HEK293 (cell line): ENCODE measurements at regions not wholly inside any gene's neighbourhood (a gene's known extent, or its start where the extent isn't known, plus 50 kb on each side); places are given as distances from the start of the nearest gene placed in this dataset.

Source experiments
- CTCF ChIA-PET: fragments of 350-600 bp; formaldehyde crosslinking; extraction: SDS; loops from one replicate; lab custom pipeline; 2021; ENCODE audit warnings: antibody characterized with exemption; lab: Yijun Ruan, JAX
- POLR2A ChIA-PET: fragments of 300-600 bp; formaldehyde crosslinking; extraction: SDS; loops from one replicate; lab custom pipeline; 2020; ENCODE audit warnings: antibody characterized with exemption, inconsistent platforms; lab: Yijun Ruan, JAX
- H3K27ac ChIP-seq: fragments of 200-500 bp; sonication (Bioruptor generic); 2 replicates; pipeline ENCODE4 v1.5.1; 2014; ENCODE audit warnings: low read depth, low read length, control low read depth, inconsistent platforms; ENCODE audit errors: extremely low read depth
- H3K36me3 ChIP-seq, 2 experiments: fragments of 200-500 bp in 1 of 2; sonication (Bioruptor generic) in 1 of 2; 1 replicate in 1 of 2; 2 replicates in 1 of 2; pipeline ENCODE4 v1.5.1; 2014 to 2017; ENCODE audit warnings: inconsistent platforms in 2 of 2, low read length in 2 of 2; ENCODE audit not compliant: control insufficient read depth in 2 of 2, insufficient read depth in 1 of 2
- H3K4me1 ChIP-seq: fragments of 200-500 bp; sonication (Bioruptor generic); 2 replicates; pipeline ENCODE4 v1.5.1; 2014; ENCODE audit warnings: mild to moderate bottlenecking, low read length, inconsistent platforms; ENCODE audit not compliant: control insufficient read depth, insufficient read depth
- H3K4me3 ChIP-seq: 2 replicates; pipeline ENCODE4 v1.5.1; 2011; ENCODE audit warnings: low read depth, mild to moderate bottlenecking, control low read depth, low read length, moderate library complexity
- H3K9me3 ChIP-seq: fragments of 200-500 bp; sonication (Bioruptor generic); 2 replicates; pipeline ENCODE4 v1.5.1; 2014; ENCODE audit warnings: low read depth, low read length, inconsistent platforms; ENCODE audit not compliant: control insufficient read depth, insufficient read depth
- GLI4 ChIP-seq: fragments of 450-650 bp; formaldehyde crosslinking; IDR thresholded peaks from 2 replicates; pipeline ENCODE4 v1.5.1; 2016; ENCODE audit warnings: missing biosample characterization, missing genetic modification characterization
- ZBTB17 ChIP-seq: fragments of 450-650 bp; formaldehyde crosslinking; IDR thresholded peaks from 2 replicates; pipeline ENCODE4 v1.5.1; 2016; ENCODE audit warnings: missing biosample characterization, missing genetic modification characterization
- ZBTB48 ChIP-seq: fragments of 450-650 bp; formaldehyde crosslinking; IDR thresholded peaks from 2 replicates; pipeline ENCODE4 v1.5.1; 2016; ENCODE audit warnings: missing biosample characterization, missing genetic modification characterization
- ZNF114 ChIP-seq: fragments of 450-650 bp; formaldehyde crosslinking; IDR thresholded peaks from 2 replicates; pipeline ENCODE4 v1.5.0; 2017; ENCODE audit warnings: missing biosample characterization, missing genetic modification characterization
- ZNF133 ChIP-seq: fragments of 450-650 bp; formaldehyde crosslinking; IDR thresholded peaks from 2 replicates; pipeline ENCODE4 v1.5.1; 2016; ENCODE audit warnings: missing biosample characterization, missing genetic modification characterization
- ZNF239 ChIP-seq: fragments of 450-650 bp; formaldehyde crosslinking; IDR thresholded peaks from 2 replicates; pipeline ENCODE4 v1.5.1; 2016; ENCODE audit warnings: missing biosample characterization, missing genetic modification characterization
- ZNF24 ChIP-seq: fragments of 450-650 bp; formaldehyde crosslinking; IDR thresholded peaks from 2 replicates; pipeline ENCODE4 v1.5.1; 2016; ENCODE audit warnings: missing biosample characterization, missing genetic modification characterization
- ZNF302 ChIP-seq: fragments of 450-650 bp; formaldehyde crosslinking; IDR thresholded peaks from 2 replicates; pipeline ENCODE4 v1.5.1; 2016; ENCODE audit warnings: missing biosample characterization, missing genetic modification characterization, low read depth
- ZNF335 ChIP-seq: fragments of 450-650 bp; formaldehyde crosslinking; conservative IDR thresholded peaks from 2 replicates; pipeline ENCODE4 v1.5.1; 2016; ENCODE audit warnings: missing biosample characterization, missing genetic modification characterization
- ZNF341 ChIP-seq: fragments of 450-650 bp; formaldehyde crosslinking; IDR thresholded peaks from 2 replicates; pipeline ENCODE4; 2016; ENCODE audit warnings: low read depth, missing biosample characterization, missing genetic modification characterization
- ZNF354C ChIP-seq: fragments of 450-650 bp; formaldehyde crosslinking; IDR thresholded peaks from 2 replicates; pipeline ENCODE4 v1.5.1; 2016; ENCODE audit warnings: missing biosample characterization, missing genetic modification characterization, low read depth, borderline replicate concordance
- ZNF404 ChIP-seq: fragments of 450-650 bp; formaldehyde crosslinking; IDR thresholded peaks from 2 replicates; pipeline ENCODE4 v1.5.1; 2017; ENCODE audit warnings: missing biosample characterization, missing genetic modification characterization
- ZNF571 ChIP-seq: fragments of 450-650 bp; formaldehyde crosslinking; IDR thresholded peaks from 2 replicates; pipeline ENCODE4 v1.5.0; 2017; ENCODE audit warnings: missing biosample characterization, missing genetic modification characterization
- ZNF843 ChIP-seq: fragments of 450-650 bp; formaldehyde crosslinking; IDR thresholded peaks from 2 replicates; pipeline ENCODE4 v1.5.1; 2016; ENCODE audit warnings: missing biosample characterization, missing genetic modification characterization
- ZSCAN30 ChIP-seq: fragments of 450-650 bp; IDR thresholded peaks from 2 replicates; pipeline ENCODE4 v1.5.1; 2018; ENCODE audit warnings: missing biosample characterization, mild to moderate bottlenecking, missing genetic modification characterization, moderate library complexity
- TF ChIP-seq, protein P1 (sequence below): fragments of 450-650 bp; formaldehyde crosslinking; IDR thresholded peaks from 2 replicates; pipeline ENCODE4 v1.5.1; 2016; ENCODE audit warnings: missing biosample characterization, missing genetic modification characterization
- TF ChIP-seq, protein P2 (sequence below): IDR thresholded peaks from 2 replicates; pipeline ENCODE4 v1.6.1; 2011; ENCODE audit warnings: mild to moderate bottlenecking, low read depth, low read length, borderline replicate concordance
- TF ChIP-seq, protein P3 (sequence below): fragments of 450-650 bp; formaldehyde crosslinking; IDR thresholded peaks from 2 replicates; pipeline ENCODE4 v1.5.1; 2016; ENCODE audit warnings: missing biosample characterization, missing genetic modification characterization
- TF ChIP-seq, protein P4 (sequence below): fragments of 450-650 bp; formaldehyde crosslinking; conservative IDR thresholded peaks from 2 replicates; pipeline ENCODE4 v1.5.1; 2016; ENCODE audit warnings: low read depth, missing biosample characterization, missing genetic modification characterization
- TF ChIP-seq, protein P5 (sequence below): fragments of 450-650 bp; formaldehyde crosslinking; IDR thresholded peaks from 2 replicates; pipeline ENCODE4 v1.5.1; 2016; ENCODE audit warnings: missing biosample characterization, missing genetic modification characterization
- TF ChIP-seq, protein P6 (sequence below): fragments of 450-650 bp; formaldehyde crosslinking; IDR thresholded peaks from 2 replicates; pipeline ENCODE4 v1.5.1; 2017; ENCODE audit warnings: missing biosample characterization, mild to moderate bottlenecking, missing genetic modification characterization, moderate library complexity

DNA sequence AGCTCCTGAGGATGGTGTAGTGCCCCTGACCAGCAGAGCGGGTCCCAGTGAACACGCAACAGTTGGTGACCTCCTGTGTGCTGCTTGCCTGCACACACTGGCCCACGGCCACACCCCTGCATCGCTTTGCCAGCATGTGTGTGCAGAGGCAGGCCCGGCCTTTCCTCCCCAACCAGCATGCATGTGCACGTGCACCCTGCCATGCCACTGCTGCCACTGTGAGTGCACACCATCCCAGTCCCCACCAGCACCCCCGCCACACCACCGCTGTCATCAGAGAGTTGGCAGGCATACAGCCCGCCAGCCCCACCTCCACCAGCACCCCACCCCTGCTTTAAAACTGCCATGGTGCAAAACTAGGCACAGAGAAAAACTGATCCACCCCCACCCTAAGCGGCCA is 197.4 kb upstream of the SRD5A2 start (continued):
- TF ChIP-seq ZSCAN30 (tag by site-specific recombination), result no peak
- TF ChIP-seq ZBTB48 (tag by site-specific recombination), result no peak
- TF ChIP-seq, protein P1, sequence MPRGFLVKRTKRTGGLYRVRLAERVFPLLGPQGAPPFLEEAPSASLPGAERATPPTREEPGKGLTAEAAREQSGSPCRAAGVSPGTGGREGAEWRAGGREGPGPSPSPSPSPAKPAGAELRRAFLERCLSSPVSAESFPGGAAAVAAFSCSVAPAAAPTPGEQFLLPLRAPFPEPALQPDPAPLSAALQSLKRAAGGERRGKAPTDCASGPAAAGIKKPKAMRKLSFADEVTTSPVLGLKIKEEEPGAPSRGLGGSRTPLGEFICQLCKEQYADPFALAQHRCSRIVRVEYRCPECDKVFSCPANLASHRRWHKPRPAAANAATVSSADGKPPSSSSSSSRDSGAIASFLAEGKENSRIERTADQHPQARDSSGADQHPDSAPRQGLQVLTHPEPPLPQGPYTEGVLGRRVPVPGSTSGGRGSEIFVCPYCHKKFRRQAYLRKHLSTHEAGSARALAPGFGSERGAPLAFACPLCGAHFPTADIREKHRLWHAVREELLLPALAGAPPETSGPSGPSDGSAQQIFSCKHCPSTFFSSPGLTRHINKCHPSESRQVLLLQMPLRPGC, result no peak
- TF ChIP-seq, protein P2, sequence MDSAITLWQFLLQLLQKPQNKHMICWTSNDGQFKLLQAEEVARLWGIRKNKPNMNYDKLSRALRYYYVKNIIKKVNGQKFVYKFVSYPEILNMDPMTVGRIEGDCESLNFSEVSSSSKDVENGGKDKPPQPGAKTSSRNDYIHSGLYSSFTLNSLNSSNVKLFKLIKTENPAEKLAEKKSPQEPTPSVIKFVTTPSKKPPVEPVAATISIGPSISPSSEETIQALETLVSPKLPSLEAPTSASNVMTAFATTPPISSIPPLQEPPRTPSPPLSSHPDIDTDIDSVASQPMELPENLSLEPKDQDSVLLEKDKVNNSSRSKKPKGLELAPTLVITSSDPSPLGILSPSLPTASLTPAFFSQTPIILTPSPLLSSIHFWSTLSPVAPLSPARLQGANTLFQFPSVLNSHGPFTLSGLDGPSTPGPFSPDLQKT, result no peak
- no peak for TF ChIP-seq ZBTB17 (tag by site-specific recombination)

DNA sequence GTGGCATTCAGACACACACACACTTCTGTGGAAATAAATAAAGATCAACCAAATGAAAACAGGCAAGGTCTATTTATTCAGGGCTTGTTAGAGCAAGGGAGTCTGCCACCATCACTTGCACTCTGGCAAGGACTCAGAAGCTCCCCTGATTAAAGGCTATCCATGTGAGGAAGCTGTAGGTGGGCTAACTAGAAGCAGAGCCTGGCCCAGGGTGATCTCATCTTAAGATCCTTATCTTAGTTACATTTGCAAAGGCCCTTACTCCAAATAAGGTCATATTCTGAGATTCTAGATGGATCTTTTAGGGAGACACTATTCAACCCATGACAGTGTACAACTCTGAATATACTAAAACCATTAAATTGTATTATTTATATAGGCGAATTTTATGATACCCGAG is 190.0 kb upstream of the SRD5A2 start:
- POLR2A ChIA-PET, result no interaction called here
- CTCF ChIA-PET, result no interaction called here
- Histone ChIP-seq H3K36me3 (no peaks in the 10 kb centered on the region), H3K27ac (no peak overlapping the region), H3K4me3 (no peak overlapping the region), H3K9me3 (no peaks in the 10 kb centered on the region), H3K4me1 (no peaks in the 10 kb centered on the region)
- TF ChIP-seq ZNF843 (no peak), GLI4 (tag by site-specific recombination) (no peak), ZNF341 (tag by site-specific recombination) (no peak), ZNF239 (no peak), ZNF133 (tag by site-specific recombination) (no peak), ZNF354C (tag by site-specific recombination) (no peak), ZNF302 (tag by site-specific recombination) (no peak), ZNF571 (tag by site-specific recombination) (no peak), ZNF24 (tag by site-specific recombination) (no peak), ZNF114 (tag by site-specific recombination) (no peak), ZNF335 (tag by site-specific recombination) (no peak), ZNF404 (tag by site-specific recombination) (no peak)
- TF ChIP-seq, protein P3, sequence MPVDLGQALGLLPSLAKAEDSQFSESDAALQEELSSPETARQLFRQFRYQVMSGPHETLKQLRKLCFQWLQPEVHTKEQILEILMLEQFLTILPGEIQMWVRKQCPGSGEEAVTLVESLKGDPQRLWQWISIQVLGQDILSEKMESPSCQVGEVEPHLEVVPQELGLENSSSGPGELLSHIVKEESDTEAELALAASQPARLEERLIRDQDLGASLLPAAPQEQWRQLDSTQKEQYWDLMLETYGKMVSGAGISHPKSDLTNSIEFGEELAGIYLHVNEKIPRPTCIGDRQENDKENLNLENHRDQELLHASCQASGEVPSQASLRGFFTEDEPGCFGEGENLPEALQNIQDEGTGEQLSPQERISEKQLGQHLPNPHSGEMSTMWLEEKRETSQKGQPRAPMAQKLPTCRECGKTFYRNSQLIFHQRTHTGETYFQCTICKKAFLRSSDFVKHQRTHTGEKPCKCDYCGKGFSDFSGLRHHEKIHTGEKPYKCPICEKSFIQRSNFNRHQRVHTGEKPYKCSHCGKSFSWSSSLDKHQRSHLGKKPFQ (tag by site-specific recombination), result no peak
- TF ChIP-seq, protein P2, result no peak
- TF ChIP-seq, protein P4, sequence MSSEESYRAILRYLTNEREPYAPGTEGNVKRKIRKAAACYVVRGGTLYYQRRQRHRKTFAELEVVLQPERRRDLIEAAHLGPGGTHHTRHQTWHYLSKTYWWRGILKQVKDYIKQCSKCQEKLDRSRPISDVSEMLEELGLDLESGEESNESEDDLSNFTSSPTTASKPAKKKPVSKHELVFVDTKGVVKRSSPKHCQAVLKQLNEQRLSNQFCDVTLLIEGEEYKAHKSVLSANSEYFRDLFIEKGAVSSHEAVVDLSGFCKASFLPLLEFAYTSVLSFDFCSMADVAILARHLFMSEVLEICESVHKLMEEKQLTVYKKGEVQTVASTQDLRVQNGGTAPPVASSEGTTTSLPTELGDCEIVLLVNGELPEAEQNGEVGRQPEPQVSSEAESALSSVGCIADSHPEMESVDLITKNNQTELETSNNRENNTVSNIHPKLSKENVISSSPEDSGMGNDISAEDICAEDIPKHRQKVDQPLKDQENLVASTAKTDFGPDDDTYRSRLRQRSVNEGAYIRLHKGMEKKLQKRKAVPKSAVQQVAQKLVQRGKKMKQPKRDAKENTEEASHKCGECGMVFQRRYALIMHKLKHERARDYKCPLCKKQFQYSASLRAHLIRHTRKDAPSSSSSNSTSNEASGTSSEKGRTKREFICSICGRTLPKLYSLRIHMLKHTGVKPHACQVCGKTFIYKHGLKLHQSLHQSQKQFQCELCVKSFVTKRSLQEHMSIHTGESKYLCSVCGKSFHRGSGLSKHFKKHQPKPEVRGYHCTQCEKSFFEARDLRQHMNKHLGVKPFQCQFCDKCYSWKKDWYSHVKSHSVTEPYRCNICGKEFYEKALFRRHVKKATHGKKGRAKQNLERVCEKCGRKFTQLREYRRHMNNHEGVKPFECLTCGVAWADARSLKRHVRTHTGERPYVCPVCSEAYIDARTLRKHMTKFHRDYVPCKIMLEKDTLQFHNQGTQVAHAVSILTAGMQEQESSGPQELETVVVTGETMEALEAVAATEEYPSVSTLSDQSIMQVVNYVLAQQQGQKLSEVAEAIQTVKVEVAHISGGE, result no peak
- TF ChIP-seq, protein P5, sequence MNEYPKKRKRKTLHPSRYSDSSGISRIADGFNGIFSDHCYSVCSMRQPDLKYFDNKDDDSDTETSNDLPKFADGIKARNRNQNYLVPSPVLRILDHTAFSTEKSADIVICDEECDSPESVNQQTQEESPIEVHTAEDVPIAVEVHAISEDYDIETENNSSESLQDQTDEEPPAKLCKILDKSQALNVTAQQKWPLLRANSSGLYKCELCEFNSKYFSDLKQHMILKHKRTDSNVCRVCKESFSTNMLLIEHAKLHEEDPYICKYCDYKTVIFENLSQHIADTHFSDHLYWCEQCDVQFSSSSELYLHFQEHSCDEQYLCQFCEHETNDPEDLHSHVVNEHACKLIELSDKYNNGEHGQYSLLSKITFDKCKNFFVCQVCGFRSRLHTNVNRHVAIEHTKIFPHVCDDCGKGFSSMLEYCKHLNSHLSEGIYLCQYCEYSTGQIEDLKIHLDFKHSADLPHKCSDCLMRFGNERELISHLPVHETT (tag by site-specific recombination), result no peak
- TF ChIP-seq, protein P6, sequence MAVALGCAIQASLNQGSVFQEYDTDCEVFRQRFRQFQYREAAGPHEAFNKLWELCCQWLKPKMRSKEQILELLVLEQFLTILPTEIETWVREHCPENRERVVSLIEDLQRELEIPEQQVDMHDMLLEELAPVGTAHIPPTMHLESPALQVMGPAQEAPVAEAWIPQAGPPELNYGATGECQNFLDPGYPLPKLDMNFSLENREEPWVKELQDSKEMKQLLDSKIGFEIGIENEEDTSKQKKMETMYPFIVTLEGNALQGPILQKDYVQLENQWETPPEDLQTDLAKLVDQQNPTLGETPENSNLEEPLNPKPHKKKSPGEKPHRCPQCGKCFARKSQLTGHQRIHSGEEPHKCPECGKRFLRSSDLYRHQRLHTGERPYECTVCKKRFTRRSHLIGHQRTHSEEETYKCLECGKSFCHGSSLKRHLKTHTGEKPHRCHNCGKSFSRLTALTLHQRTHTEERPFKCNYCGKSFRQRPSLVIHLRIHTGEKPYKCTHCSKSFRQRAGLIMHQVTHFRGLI, result no peak
